ENCODE measurements at regions not wholly inside any gene's neighbourhood (a gene's known extent, or its start where the extent isn't known, plus 50 kb on each side); places are given as distances from the start of the nearest gene placed in this dataset.

- H4K91ac ChIP-seq (ENCODE audit: insufficient read length, low read depth, low read length), result no peak overlapping the region
- no peak overlapping the region for H2BK20ac ChIP-seq (ENCODE audit: low read depth, low read length, poor library complexity, severe bottlenecking)
- H3T11ph ChIP-seq (ENCODE audit: low read length), result no peak overlapping the region
- TF ChIP-seq, protein P1, sequence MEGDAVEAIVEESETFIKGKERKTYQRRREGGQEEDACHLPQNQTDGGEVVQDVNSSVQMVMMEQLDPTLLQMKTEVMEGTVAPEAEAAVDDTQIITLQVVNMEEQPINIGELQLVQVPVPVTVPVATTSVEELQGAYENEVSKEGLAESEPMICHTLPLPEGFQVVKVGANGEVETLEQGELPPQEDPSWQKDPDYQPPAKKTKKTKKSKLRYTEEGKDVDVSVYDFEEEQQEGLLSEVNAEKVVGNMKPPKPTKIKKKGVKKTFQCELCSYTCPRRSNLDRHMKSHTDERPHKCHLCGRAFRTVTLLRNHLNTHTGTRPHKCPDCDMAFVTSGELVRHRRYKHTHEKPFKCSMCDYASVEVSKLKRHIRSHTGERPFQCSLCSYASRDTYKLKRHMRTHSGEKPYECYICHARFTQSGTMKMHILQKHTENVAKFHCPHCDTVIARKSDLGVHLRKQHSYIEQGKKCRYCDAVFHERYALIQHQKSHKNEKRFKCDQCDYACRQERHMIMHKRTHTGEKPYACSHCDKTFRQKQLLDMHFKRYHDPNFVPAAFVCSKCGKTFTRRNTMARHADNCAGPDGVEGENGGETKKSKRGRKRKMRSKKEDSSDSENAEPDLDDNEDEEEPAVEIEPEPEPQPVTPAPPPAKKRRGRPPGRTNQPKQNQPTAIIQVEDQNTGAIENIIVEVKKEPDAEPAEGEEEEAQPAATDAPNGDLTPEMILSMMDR (conservative IDR thresholded peaks at IDR 0.05), result no peak
- peaks cover 6% of the 10 kb centered on the region; the same call in 1 of the 2 replicates for H3K4me1 ChIP-seq (ENCODE audit: insufficient read depth, low read length)
- no peak overlapping the region for H2BK120ac ChIP-seq (ENCODE audit: low read depth, low read length, poor library complexity, severe bottlenecking)
- no peak overlapping the region for H3K23ac ChIP-seq (ENCODE audit: insufficient read length, low read depth, low read length)
- no peaks in the 10 kb centered on the region for H3K79me1 ChIP-seq (ENCODE audit: insufficient read depth, low read depth, low read length, poor library complexity, severe bottlenecking)
- no peaks in the 10 kb centered on the region for H3K9me3 ChIP-seq (ENCODE audit: control insufficient read depth, low read depth, low read length)
- H3K4me1 Mint-ChIP-seq, result peaks cover 8 to 14% of the 10 kb centered on the region in 2 experiments
- H2AK5ac ChIP-seq (ENCODE audit: insufficient read length, low read length), result no peak overlapping the region
- H3K27ac Mint-ChIP-seq, result peak overlapping the region in 1 of 3 experiments; percentile 32; a peak in 2 of 7 replicates
- no peaks in the 10 kb centered on the region for H4K20me1 ChIP-seq (ENCODE audit: control insufficient read depth, insufficient read depth, insufficient read length)
- no peak overlapping the region for H3K27ac ChIP-seq (ENCODE audit: insufficient read length, low read depth, low read length)
- no peak overlapping the region for H3K4me2 ChIP-seq (ENCODE audit: insufficient read depth, insufficient read length, low read length)
- H3K9me3 Mint-ChIP-seq, result no peaks in the 10 kb centered on the region
- no peak overlapping the region for H2BK15ac ChIP-seq (ENCODE audit: low read depth, low read length)
- no peak overlapping the region for H2AFZ ChIP-seq (ENCODE audit: low read length)
- no peaks in the 10 kb centered on the region for H3K36me3 Mint-ChIP-seq (ENCODE audit: insufficient read depth in 1 of 3, low read depth in 3 of 3)
- no peak overlapping the region for H3K14ac ChIP-seq (ENCODE audit: insufficient read depth, low read length)
- no peak overlapping the region for H2BK5ac ChIP-seq (ENCODE audit: insufficient read length, low read length)
- no peak overlapping the region for H3K4ac ChIP-seq (ENCODE audit: low read depth, low read length)
- WGBS (ENCODE audit: extremely low coverage, insufficient read length, low lambda C conversion rate), result no CpG with 5 or more reads among the region's 4 CpGs
- no peak overlapping the region for H3K9ac ChIP-seq (ENCODE audit: extremely low read depth, insufficient read length, low read length)
- H3K27me3 Mint-ChIP-seq (ENCODE audit: low read depth), result no peaks in the 10 kb centered on the region
- H4K5ac ChIP-seq (ENCODE audit: insufficient read length, low read depth, low read length), result no peak overlapping the region
- H4K8ac ChIP-seq (replicated peaks; ENCODE audit: insufficient read length, low read depth, low read length), result no peak overlapping the region
- no peaks in the 10 kb centered on the region for H3K27me3 ChIP-seq (ENCODE audit: insufficient read depth, low read length)
- no peak overlapping the region for H2BK12ac ChIP-seq (ENCODE audit: insufficient read length, low read depth, low read length)
- no peak overlapping the region for H3K56ac ChIP-seq (ENCODE audit: insufficient read length, low read depth, low read length)
- H3K23me2 ChIP-seq (ENCODE audit: insufficient read length, low read depth, low read length, poor library complexity, severe bottlenecking), result no peaks in the 10 kb centered on the region
- H3K79me2 ChIP-seq (ENCODE audit: insufficient read depth, low read length), result no peaks in the 10 kb centered on the region
- no peak overlapping the region for H3K18ac ChIP-seq (ENCODE audit: insufficient read length, low read depth, low read length)
- H3K4me3 Mint-ChIP-seq, result no peak overlapping the region
- no peak for DNase-seq
Observed at GRCh38 chr5:66249920-66250319, 105.8 kb downstream of the SREK1 start.

All from H9 (cell line).